PC-9 (cell line): ENCODE measurements at regions not wholly inside any gene's neighbourhood (a gene's known extent, or its start where the extent isn't known, plus 50 kb on each side); places are given as distances from the start of the nearest gene placed in this dataset.

Experiments
- BruUV-seq: library from RNA; stranded (reverse); fragments of 400-500 nt; replicated peaks from 2 replicates; lab custom pipeline; 2021; lab: Mats Ljungman, UMichigan
- CTCF ChIA-PET: fragments of 300-600 bp; sonication (Branson Sonifier 250); formaldehyde crosslinking; loops from one replicate; lab custom pipeline; 2022; ENCODE audit warnings: antibody characterized with exemption; lab: Charles Lee
- POLR2A ChIA-PET: fragments of 300-600 bp; sonication (Branson Sonifier 250); formaldehyde crosslinking; loops from one replicate; lab custom pipeline; 2022; ENCODE audit warnings: antibody characterized with exemption; ENCODE audit not compliant: unreplicated experiment; lab: Charles Lee
- DNase-seq, 2 experiments: peaks; one replicate each; pipeline versions ENCODE4 v3.0.0 to v3.0.0-alpha.2; 2015 to 2022; ENCODE audit warnings: mixed read lengths in 1 of 2
- H2AFZ ChIP-seq: fragments of 200-600 bp; sonication (generic); 2 replicates; pipeline ENCODE4 v1.8.1; 2017; ENCODE audit warnings: antibody characterized with exemption
- H3F3A ChIP-seq: fragments of 200-600 bp; sonication (generic); 2 replicates; pipeline ENCODE4 v1.8.1; 2017; ENCODE audit warnings: antibody characterized with exemption, mild to moderate bottlenecking, low read depth; ENCODE audit not compliant: insufficient read depth
- H3K27ac ChIP-seq: fragments of 200-600 bp; sonication (generic); 2 replicates; pipeline ENCODE4 v1.6.1; 2016; ENCODE audit warnings: mixed run types
- H3K27me3 ChIP-seq: fragments of 200-600 bp; sonication (generic); 2 replicates; pipeline ENCODE4 v1.6.1; 2016; ENCODE audit warnings: low read depth, mixed run types; ENCODE audit not compliant: insufficient read depth
- H3K36me3 ChIP-seq: fragments of 200-600 bp; sonication (generic); 2 replicates; pipeline ENCODE4 v1.6.1; 2016; ENCODE audit warnings: low read depth, mixed run types
- H3K4me1 ChIP-seq: fragments of 200-600 bp; sonication (generic); replicated peaks from 2 replicates; pipeline ENCODE4 v1.6.1; 2016; ENCODE audit warnings: mixed run types; ENCODE audit not compliant: insufficient read depth
- H3K4me2 ChIP-seq: fragments of 200-600 bp; sonication (generic); 2 replicates; pipeline ENCODE4 v1.6.1; 2017; ENCODE audit warnings: mixed run types
- H3K4me3 ChIP-seq: fragments of 200-600 bp; sonication (generic); 2 replicates; pipeline ENCODE4 v1.6.1; 2016; ENCODE audit warnings: mixed run types
- H3K79me2 ChIP-seq: fragments of 200-600 bp; sonication (generic); 2 replicates; pipeline ENCODE4 v1.6.1; 2017; ENCODE audit warnings: low read depth, mixed run types
- H3K9me2 ChIP-seq: fragments of 200-600 bp; sonication (generic); 2 replicates; pipeline ENCODE4 v1.8.1; 2017; ENCODE audit warnings: mild to moderate bottlenecking; ENCODE audit not compliant: insufficient read depth
- H3K9me3 ChIP-seq: fragments of 200-600 bp; sonication (generic); 2 replicates; pipeline ENCODE4 v1.8.1; 2016; ENCODE audit warnings: low read depth; ENCODE audit not compliant: insufficient read depth
- H4K20me1 ChIP-seq: fragments of 200-600 bp; sonication (generic); 2 replicates; pipeline ENCODE4 v1.8.1; 2017; ENCODE audit not compliant: insufficient read depth
- CTCF ChIP-seq: fragments of 200-600 bp; sonication (generic); conservative IDR thresholded peaks from 2 replicates; pipeline ENCODE4 v1.6.1; 2017; ENCODE audit warnings: mixed run types, antibody characterized with exemption, mild to moderate bottlenecking, moderate library complexity
- EZH2 ChIP-seq: fragments of 200-600 bp; sonication (generic); IDR thresholded peaks from 2 replicates; pipeline ENCODE4 v1.8.0; 2017; ENCODE audit warnings: antibody characterized with exemption, low read depth
- intact Hi-C: fragments of 100-400 bp; cut with micrococcal nuclease; formaldehyde crosslinking; loops from one replicate; pipeline ENCODE4 v1.10.0; 2022; ENCODE audit not compliant: unreplicated experiment

- ChIA-PET CTCF (no interaction called here), POLR2A (no interaction called here)
- Histone ChIP-seq H3K27ac (no peak overlapping the region), H3K9me2 (no peaks in the 10 kb centered on the region), H3K4me2 (no peak overlapping the region), H2AFZ (no peak overlapping the region), H3K36me3 (no peaks in the 10 kb centered on the region), H3K4me3 (no peak overlapping the region), H3K9me3 (no peaks in the 10 kb centered on the region), H3K79me2 (no peaks in the 10 kb centered on the region), H3F3A (no peaks in the 10 kb centered on the region), H3K27me3 (no peaks in the 10 kb centered on the region), H4K20me1 (no peaks in the 10 kb centered on the region), H3K4me1 (no peaks in the 10 kb centered on the region)
- no peak for TF ChIP-seq EZH2
- no peak for TF ChIP-seq CTCF
- no TSS peak for BruUV-seq
- intact Hi-C loops: no loop called here
- DNase-seq: no peak
These were observed 494.1 kb upstream of the ARID1B start for GRCh38 chr6:156283091-156283490.

GRCh38 chr6:156282087-156282486, 495.1 kb upstream of the ARID1B start:
- CTCF ChIA-PET: no interaction called here

GRCh38 chr6:156281266-156281665, 495.9 kb upstream of the ARID1B start:
- no peaks in the 10 kb centered on the region for H3K4me1 ChIP-seq
- no peak for TF ChIP-seq CTCF
- TF ChIP-seq EZH2: no peak
- H3K9me2 ChIP-seq: no peaks in the 10 kb centered on the region
- intact Hi-C loops: no loop called here
- no TSS peak for BruUV-seq
- no peaks in the 10 kb centered on the region for H4K20me1 ChIP-seq
- no peak overlapping the region for H3K4me3 ChIP-seq
- H3K36me3 ChIP-seq: no peaks in the 10 kb centered on the region
- no peaks in the 10 kb centered on the region for H3K79me2 ChIP-seq
- H3F3A ChIP-seq: no peaks in the 10 kb centered on the region
- no peaks in the 10 kb centered on the region for H3K9me3 ChIP-seq
- no peak overlapping the region for H3K4me2 ChIP-seq
- DNase-seq: no peak
- no peak overlapping the region for H2AFZ ChIP-seq
- H3K27ac ChIP-seq: no peak overlapping the region
- no peaks in the 10 kb centered on the region for H3K27me3 ChIP-seq
- ChIA-PET CTCF (no interaction called here), POLR2A (no interaction called here)

More at GRCh38 chr6:156282087-156282486, 495.1 kb upstream of the ARID1B start:
- Histone ChIP-seq H3F3A (no peaks in the 10 kb centered on the region), H3K4me2 (no peak overlapping the region), H3K27ac (no peak overlapping the region), H3K4me1 (no peaks in the 10 kb centered on the region), H3K79me2 (no peaks in the 10 kb centered on the region), H3K36me3 (no peaks in the 10 kb centered on the region), H4K20me1 (no peaks in the 10 kb centered on the region), H3K9me3 (no peaks in the 10 kb centered on the region), H3K9me2 (no peaks in the 10 kb centered on the region), H3K27me3 (no peaks in the 10 kb centered on the region), H2AFZ (no peak overlapping the region), H3K4me3 (no peak overlapping the region)
- TF ChIP-seq CTCF (no peak), EZH2 (no peak)
- no TSS peak for BruUV-seq
- no peak for DNase-seq
- intact Hi-C loops: no loop called here
- POLR2A ChIA-PET: no interaction called here
